T-helper 9 cell (primary cell): ENCODE measurements at regions not wholly inside any gene's neighbourhood (a gene's known extent, or its start where the extent isn't known, plus 50 kb on each side); places are given as distances from the start of the nearest gene placed in this dataset.
"Not testable (repeated sequence)": the region's sequence is repeated elsewhere in the genome, so short reads cannot be mapped to it uniquely, and the experiment has no call there.

Experiments
- DNase-seq: peaks from one replicate; pipeline ENCODE4 v3.0.0-alpha.2; 2020

DNA sequence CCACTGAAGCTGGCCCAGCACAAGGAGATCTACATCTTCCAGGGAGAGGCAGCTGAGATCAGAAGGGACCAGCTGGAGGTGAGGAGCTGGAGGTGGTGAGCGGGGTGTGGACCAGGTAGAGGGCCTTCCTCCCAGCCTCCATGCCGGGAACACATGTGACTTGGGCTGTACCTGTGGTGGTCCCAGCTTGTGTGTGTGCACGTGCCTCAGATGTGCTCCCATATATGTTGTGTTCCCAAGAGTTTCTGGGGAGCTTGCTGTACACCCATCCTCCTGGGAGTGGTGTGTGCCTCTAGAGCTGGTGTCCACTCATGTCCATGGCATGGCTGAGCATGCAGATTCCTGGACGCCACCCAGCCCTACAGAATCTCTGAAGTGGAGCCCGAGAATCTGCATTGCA, 183.7 kb upstream of the AKAP13 start:
- not testable (repeated sequence) for DNase-seq

DNA sequence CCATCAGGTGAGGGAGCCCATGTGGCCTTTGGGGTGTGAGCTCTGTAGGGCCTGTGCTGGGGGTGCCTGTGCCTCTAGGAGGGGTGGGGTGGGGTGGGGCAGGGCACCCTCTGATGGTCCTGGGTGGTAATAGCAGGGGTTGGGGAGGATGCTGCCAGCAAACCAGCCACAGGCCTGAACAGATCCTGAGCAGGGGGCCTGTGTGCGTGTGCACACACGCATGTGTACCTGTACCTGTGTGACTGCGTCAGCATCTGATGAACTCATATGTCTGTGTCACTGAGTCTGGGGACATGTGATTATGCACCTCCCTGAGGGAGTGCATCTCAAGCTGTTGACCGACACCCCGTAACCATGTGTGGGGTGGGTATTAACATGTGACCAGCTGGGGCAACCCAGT, 182.8 kb upstream of the AKAP13 start:
- DNase-seq: not testable (repeated sequence)

DNA sequence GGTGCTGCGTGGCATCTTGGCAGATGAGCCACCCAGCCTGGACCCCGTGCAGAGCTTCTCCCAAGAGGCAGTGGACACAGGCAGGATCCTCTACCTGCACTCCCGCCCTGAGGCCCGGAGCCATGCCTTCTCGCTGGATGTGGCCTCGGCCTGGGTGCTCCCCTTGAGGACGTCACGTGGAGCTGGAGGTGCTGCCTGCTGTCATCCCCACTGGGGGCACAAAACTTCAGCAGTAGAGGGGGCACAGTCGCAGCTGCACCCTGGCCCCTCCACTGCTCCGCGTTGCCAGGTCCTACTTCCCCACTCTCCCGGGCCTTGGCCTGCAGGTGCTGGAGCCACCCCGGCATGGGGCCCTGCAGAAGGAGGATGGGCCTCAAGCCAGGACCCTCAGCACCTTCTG, 182.0 kb upstream of the AKAP13 start:
- DNase-seq: not testable (repeated sequence)

DNA sequence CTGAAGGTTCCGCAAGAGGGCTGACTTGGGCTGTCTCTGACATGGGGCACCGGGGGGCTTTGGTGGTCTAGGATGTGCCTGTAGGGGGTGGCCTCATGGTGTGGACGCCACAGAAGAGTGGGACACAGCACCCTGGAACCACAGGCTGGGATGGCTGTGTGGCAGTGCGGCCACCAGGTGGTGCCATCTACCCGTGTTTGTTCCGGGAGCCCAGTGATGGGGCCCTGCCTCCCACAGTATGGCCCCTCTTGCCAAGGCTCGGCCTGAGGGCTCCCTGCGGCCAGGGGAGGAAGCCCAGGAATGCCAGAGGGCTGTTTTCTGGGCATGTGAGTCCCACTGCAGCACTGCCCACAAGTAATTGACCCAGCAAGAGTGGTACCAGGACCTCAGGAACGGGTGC, 180.2 kb upstream of the AKAP13 start:
- not testable (repeated sequence) for DNase-seq

DNA sequence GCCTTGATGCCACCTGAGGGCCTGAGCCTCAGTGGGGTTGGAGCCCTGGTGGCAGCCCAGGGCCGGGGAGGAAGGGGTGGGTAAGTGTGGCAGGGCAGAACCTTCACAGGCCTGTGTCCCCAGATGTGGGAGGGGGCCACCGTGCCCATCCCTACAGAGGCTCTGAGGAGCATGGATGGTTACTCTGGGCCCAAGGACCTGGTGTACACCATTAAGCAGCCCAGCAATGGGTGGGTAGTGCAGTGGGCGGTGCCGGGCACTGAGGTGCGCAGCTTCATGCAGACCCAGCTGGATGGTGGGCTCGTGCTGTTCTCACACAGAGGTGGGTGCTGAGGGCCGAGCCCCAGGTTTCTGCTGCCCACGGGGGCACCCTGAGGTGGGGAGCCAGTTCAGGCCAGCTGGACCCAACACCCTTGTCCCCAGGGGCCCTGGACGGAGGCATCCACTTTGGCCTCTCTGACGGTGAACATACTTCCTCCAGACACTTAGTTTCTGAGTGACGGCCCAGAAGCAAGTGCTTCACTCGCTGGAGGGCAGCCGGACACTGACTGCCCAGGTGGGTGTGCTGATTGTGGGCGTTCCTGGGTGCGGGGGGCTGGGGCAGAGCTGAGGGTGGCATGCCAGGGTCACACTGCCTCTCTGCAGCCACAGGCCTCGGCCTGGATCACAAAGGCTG, 179.1 kb upstream of the AKAP13 start:
- DNase-seq: not testable (repeated sequence)

DNA sequence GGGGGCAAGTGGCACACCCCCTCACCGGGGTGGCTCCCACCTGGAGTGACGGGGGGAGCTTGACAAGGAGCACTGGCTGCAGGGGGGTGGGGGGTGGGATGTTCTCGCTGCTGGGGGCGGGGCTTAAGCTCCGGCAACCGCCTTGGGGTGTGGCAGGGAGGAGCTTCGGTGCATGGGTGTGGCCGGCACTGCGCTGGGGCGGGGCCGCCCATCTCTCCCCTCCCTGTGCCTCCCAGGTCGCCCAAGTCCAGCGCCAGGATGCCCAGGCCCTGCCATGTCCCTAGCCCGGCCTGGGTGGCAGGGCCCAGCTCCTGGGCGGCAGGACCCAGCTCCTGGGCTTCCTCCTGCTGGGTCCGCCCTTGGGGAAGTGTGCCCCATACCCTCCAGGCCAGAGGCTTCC, 175.9 kb upstream of the AKAP13 start:
- DNase-seq: not testable (repeated sequence)

DNA sequence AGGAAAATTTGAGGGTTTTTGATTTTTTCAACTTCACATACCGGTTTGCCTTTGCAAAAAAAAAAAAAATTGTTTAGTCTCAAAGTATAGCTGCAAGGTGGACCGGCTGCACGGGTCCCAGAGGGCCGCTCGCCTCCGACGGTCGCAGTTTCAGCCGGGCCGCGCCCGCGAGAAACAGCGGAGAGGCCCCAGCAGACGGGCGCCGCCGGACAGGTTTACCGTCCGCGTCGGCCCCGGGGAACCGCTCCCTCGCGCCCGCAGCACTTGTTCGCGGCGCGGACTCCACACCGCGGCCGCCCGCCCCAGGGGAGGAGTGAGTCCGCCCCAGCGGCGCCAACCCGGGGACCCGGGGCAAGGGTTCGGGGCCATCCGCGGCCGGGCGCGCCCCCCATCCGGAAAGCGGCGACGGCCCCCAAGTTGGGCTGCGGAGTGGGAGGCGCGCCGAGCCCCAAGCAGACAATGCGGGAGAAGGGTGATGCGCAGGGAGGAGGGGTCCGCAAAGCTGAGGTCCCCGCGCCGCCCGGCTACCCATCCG, 146.5 kb upstream of the AKAP13 start:
- DNase-seq: not testable (repeated sequence)

DNA sequence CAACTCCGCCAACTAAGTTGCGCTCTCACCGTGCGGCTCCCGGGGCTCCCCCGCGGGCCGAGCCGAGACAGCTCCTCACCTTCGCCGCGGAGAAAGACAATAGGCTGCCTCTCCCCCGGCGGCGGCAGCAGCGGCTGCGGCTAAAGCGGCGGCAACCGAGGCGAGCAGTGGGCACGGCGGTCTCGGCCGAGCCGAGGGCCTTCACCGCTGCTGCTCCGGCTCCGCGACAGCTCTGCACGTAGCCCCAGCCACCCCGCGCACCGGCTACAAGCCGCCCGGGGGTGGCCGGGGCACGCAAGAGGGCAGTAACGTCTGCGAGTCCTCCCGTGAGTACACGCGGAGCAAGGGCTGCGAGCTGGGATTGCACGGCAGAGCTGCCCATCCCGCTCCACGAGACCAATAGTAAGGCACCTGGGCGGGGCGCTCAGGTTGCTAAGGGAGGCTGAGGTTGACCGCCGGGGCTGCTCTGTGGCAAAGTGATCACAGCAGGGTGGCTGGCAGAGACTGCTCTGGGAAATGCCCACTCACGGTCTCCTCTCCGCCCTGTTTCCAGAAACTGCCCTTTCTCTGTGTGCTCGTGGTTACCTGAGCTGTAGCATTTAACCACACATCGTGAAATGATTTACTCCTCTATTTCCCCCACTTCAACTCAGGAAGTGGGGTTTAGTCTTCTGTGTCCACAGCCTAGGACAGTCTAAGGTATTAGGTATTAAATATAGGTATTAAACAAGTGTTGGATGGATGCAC, 145.8 kb upstream of the AKAP13 start:
- not testable (repeated sequence) for DNase-seq

DNA sequence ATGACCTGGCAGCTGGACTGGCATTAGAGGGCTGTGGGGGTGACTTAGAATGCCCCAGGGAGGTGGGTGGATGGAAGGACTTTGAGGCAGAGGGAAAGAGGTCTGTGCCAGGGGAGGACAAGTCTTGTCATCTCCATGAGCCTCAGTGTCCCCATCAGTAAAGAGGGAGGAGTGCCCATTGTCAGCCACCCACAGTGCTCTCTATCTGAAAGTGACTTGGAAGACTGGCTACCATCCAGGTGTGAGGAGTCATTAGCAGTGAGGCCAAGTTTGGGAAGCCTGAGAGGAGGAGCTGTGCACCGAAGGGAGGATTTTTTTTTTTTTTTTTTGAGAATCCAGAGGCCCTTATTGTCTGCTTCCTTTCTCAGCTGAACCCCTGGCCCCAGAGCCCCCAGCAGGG, 136.3 kb upstream of the AKAP13 start:
- not testable (repeated sequence) for DNase-seq

DNA sequence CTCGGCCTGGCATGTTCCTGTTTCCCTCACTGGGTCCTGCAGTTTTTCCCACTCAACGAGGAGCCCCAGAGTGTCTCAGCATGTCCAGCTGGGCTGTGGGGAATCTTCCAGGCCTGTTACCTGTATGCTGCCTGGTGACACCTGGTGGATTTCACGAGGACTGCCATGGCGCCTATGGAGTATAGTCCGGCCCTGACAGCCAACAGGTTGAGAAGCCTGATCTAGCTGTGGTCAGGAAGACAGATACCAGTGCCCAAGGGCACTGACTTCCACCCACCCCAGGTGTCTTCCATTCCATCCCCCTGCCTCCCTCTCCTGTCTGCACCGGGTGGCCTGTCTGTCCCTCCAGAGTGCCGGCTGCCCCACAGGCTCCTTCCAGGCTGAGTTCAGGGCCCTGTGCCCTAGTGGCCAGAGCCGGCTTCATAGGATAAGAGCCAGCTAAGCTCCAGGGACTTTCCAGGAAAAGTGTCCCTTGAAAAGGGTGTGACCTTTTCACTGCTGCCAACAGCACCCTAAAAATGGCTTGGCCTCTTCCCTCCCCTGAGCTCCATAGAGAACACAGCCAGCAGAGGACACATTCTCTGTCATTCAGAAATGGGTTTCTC, 129.4 kb upstream of the AKAP13 start:
- DNase-seq: not testable (repeated sequence)

DNA sequence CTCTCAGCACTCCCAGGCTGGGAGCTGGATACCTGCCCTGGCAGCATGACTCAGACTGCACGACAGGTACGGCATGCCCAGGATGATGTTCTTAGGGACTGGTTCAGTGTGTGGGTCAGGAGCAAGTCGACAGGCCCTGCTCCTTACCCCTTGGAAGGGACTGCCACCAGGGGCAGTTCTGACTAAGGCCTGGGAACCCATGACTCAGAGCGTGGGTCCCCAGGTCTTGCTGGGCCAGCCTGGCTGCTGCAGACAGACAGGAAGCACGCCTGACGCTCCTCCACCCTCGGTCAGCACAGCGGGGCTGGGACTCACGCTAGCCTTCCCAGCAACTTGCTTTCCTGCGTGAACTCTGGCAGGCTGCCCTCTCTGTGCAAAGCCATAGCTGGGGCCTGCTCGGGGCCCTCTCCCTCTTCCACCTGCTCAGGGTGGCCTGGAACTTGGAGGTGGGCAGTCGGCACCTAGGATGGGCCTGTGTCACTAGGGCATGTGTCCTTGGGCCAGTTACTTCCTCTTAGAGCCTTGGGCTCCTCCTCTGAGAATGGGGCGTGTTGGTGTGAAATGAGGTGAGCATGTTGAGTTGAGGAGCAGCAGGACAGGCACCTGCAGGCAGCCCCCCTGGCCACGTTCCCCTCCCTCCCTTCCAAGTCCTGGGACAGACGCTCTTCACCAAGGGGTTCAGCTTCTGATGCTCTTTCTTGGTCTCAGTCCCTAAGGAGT, 127.0 kb upstream of the AKAP13 start:
- not testable (repeated sequence) for DNase-seq

DNA sequence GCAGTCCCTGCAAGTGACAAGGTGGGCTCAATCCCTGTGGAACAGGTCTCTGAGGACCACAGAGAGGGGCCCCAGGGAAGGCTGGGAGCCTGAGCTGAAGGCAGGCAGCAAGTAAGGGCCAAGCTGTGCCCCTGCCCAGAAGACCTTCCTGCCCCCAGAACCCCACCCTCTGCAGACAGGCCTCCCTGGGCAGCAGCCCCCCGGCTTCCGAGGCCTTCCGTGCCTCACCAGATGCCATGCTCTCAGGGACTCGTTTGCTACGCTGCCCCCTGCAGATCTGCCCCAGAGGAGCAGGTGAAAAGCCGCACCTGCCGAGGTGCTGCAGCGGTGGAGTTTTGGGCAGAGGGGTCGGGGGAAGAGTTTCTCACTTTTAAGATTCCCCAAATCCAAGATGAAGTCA, 125.4 kb upstream of the AKAP13 start:
- not testable (repeated sequence) for DNase-seq

DNA sequence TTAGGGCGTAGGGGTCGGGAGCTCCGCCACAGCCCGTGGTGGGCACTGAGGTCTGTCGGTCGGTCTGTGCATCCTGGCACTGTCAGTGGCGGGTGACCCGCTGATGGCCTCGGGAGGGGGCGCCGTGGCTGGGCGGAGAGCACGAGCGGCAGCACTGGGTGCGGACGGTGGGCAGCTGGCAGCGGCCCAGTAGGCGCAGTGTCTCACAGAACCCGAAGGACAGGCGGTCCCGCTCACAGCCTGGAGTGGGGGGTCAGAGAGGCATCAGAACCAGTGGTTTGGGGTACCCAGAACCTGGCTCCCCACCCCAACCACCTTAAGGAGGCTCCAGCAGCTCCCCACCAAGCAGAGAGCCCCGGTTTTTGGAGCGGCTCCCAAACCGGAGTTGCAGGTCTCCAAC, 124.9 kb upstream of the AKAP13 start:
- not testable (repeated sequence) for DNase-seq

DNA sequence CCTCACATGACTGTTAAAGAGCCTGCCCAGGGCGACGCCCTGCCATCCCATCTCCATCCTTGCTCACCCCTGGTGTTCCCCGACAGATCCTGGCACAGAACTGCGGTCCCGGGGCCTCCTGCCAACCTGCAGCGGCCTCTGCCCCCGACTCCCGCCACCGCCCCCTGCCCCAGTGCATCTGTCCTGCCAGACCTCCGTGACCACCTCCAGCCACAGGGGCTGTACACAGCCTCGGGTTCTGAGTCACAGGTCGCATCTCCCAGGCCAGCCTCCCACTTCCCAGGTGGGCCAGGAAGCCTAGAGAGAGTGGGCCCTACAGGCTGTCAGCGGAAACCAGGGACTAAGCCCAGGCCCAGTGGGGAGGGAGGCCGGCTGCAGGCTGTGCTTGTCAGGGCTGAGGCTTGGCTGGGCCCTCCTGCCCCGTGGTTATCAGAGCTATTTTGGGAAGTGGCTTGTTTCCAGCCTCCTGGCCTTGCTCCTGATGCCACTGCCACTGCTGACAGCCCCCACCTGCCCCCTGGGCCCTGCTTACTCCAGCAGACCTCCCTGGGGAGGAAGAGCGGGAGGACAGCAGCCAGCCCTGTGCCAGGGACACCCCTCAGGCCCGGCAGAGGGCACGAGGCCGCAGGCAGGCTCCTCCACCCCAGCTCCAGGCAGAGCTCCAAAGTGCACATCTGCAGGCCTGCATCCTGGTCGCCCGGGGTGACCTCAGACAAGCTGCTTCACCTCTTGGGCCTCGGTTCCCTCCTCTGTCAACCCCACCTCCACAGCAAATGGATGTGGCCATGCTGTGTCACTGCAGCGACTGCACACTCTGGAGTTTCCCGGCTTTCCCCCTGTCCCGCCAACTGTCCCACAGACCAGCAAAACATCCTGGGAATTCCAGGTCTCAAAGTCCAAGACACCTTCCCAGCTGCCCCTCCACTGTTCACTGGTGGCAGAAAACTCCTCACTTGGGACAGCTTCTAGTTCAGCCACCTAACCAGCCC, 124.1 kb upstream of the AKAP13 start:
- not testable (repeated sequence) for DNase-seq

DNA sequence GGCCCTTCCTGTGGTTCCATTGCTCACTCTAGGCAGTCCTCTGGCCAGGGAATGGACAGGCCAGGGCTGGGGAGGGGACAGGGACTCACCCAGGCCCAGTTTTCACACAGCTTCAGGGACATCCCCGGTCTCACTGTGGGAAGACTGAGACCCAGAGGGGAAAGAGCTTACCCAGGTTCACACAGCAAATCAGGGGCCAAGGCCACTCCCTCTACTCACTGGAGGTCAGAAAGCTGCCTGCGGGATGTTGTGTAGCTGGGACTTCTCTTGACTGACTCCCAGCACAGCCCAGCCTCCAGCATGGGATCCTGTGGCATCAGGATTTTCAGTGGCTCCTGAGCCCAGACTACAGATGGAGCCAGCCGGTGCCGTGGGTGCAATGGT, 122.3 kb upstream of the AKAP13 start:
- DNase-seq: not testable (repeated sequence)

DNA sequence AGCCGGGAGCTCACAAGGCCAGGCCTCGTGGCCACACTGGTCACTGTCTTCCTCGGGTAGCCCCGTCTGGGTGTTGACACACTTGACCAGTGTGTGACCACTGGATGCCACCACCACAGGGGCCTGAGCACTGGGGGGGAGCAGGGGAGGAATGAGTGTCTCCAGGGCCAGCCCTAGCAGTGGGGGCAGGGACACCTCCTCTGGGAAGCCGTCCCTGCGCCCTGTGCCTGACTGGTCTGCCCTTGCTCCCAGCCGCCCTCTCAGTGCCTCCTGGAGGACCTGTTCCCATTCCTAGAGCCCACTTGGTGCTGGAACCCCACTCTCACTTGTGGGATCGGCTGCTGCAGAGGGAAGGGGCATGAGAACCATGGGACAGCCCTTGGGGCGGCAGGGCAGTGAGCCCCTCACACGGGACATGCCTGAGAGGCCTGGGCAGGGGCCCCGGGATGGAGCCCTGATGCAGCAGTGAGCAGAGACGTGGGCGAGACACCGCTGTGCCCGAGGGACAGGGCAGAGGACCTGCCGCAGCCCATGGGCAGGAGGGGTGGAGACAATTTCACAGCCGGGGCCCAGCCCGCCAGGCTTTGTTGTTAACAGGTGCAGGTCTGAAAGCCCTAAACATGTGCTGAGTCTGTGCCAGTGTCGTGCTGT, 121.7 kb upstream of the AKAP13 start:
- not testable (repeated sequence) for DNase-seq

DNA sequence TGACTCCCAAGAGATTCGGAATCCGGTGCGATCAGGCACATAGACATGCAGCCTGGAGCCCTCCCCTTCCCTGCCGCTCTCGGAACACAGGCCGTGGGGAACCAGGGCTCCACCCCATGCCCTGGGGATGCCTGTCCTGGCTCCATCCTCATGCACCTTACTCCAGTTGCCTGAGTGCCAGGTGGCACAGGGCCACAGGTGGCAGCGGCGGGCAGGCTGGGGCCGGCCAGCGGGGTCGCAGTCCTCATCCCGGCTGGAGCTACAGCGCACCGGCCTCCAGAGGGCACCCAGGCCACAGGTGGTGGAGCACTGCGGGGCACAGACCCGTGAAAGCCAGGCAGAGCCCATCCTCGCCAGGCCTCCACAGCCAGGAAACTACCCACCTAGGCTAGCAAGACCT, 119.9 kb upstream of the AKAP13 start:
- DNase-seq: not testable (repeated sequence)

DNA sequence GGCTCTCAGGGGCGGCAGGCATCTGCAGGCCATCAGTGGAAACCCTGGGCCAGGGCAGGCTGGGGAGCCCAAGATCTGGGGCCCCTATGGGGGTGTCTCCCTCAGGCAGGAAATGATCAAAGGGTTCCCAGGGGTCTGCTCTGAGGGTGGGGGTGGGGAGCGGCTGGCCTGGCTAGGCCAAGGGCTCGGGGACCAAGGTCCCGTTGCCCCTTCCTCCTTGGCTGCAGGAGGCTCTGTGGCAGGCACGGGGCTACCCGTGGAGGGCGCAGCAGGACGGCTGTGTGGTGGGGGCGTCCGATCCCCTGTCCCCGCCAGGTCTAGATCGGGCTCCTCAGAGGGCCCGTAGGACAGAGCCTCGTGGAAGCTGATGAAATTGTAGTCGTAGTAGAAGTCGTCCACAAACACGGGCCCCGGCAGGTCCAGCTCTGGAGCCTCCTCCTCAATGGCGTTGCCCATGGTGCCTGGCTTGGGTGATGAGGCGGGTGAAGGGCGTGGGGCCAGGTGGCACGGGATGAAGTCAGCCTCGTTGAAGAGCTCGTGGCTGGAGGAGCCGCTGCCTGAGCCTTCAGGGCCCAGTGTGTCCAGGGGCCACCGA, 117.8 kb upstream of the AKAP13 start:
- not testable (repeated sequence) for DNase-seq

DNA sequence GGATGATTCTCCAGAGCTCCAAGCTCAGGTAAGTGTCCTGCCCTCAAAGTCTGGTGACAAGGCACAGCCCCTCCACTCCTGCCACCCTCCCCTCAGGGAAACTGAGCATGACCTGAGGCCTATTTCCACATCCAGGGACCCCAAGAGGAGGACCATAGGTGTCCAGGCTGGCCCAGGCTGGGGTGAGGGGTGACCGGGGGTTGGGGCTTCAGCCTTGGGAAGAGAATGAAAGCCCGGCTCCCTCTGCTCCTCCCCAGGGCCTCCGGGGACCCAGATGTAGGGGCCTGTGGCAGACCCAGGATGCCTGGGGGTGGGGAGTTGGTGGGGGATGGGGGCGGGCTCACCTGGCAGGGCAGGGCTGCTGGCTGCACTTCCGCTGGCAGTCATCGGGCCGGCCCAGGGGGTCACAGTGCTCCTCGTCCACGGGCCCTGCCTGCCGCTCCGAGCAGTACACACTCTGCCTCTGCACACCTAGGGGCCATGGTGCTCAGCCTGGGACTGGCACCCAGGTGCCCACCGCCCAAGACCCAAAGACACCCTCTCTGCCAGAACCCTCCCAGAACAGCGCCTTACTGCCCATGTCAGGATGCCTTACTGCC, 116.5 kb upstream of the AKAP13 start:
- DNase-seq: not testable (repeated sequence)

DNA sequence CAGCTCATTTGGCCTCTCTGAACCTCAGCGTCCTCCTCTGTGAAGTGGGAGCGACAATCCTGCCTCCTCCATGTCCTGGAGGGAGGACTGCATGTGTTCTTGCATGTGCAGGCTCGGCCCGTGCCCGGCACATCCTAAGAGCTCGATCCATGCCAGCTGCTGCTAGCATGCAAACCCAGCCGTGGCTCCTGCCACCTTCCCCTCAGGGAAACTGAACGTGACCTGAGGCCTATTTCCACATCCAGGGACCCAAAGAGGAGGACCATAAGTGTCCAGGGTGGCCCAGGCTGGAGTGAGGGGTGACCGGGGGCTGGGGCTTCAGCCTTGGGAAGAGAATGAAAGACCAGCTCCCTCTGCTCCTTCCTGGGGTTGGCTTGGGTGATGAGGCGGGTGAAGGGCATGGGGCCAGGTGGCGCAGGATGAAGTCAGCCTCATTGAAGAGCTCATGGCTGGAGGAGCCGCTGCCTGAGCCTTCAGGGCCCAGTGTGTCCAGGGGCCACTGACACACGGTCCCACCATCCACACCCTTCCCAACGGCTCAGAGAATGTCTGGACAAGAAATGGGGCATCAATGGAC, 115.7 kb upstream of the AKAP13 start:
- not testable (repeated sequence) for DNase-seq
